ENCODE measurements at regions not wholly inside any gene's neighbourhood (a gene's known extent, or its start where the extent isn't known, plus 50 kb on each side); places are given as distances from the start of the nearest gene placed in this dataset.
"Not testable (repeated sequence)": the region's sequence is repeated elsewhere in the genome, so short reads cannot be mapped to it uniquely, and the experiment has no call there.

DNA sequence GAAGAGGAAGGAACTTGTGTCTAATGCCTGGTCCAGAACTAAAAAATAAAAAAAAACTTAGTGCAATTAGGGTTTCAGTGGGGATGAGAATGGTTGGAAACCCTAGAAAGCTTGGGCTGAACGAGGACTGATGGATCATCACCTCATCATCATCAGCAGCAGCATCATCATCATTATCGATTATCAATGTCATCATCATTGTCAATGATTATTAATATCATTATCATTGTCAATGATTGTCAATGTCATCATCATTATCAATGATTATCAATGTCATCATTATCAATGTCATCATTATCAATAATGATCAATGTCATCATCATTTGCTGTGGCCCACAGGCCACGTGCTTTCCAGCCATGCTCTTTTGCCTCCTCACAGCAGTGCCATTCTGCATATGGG lies 952.0 kb upstream of the ZNF722 start:
- no peak for DNase-seq

DNA sequence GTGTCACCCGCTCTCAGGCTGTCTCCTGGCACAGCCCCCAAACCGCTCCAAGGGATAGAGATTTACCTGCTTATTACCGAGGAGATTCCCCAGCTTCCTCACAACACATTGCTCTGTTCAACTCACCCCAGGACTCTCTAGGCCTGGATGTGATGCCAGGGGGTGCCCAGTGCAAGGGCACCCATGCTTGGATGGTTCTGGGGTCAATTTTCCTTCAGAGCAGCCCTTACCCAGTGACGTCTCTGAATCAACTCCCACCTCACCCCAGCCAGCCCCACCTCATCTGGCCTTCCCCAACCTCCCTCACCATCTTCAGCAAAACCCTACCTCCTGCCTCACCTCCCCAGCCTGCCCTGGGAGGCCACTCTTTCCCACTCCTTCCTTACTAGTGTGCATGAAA lies 951.6 kb upstream of the ZNF722 start:
- no peak for DNase-seq

DNA sequence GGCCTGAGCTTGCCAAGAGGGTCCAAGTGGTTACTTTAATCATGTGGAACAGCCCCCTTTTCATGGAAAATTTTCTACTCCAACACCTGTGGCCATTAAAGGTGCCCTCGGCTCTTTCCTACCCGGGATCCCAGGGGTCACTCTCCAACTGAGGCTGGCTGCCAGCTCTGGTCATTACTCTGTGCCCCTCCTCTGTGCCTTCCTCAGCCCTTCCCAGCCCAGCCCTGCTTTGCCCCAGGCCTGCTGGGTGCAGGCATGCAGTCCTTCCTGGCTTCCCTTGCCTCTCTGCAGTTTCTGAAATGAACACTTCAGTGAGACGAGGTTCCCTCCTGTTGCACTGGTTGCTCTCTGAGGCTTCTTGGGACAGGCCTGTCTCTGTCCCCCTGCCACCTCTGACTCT lies 951.1 kb upstream of the ZNF722 start:
- DNase-seq: no peak

DNA sequence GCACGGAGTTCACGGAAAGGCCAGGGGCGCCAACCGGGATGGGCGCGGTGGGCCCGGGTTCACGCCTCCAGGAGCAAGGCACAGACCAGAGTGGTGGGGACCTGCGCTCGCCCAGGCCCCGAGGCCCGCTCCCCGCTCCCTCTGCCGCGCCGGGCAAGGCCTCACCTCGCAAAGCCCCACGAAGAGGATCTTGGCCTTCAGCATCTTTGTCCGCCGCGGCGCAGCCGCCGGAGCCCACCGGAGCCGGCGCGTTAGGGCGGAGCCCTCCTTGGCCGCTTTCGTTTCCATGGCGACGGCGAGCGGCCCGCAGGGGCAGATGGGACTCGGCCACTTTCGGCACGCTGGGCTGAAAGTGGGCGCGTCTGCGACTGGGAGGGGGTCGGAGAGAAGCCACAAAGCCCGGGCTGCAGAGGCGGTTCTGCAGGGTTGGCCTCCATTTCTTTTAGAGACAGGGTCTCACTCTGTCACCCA lies 944.4 kb upstream of the ZNF722 start:
- DNase-seq: no peak

DNA sequence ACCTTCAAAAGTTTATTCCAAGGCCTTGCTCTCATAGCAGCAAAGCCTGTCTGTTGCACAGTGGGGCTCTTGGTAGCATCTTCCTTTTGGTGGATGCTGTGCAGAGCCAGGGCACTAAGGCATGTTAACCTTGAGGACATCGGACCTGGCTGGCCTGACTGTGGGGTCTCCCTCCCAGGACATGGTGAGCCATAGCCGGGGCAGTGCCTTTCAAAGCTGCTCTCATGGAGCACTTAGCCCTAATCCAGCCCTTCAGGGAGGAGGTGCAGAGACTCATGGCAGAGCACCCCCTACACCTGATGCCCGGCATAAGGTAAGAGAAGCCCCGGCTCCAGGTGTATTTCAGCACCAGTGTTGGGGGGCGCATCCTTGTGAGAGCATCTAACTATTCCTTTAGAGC lies 941.4 kb upstream of the ZNF722 start:
- no peak for DNase-seq

DNA sequence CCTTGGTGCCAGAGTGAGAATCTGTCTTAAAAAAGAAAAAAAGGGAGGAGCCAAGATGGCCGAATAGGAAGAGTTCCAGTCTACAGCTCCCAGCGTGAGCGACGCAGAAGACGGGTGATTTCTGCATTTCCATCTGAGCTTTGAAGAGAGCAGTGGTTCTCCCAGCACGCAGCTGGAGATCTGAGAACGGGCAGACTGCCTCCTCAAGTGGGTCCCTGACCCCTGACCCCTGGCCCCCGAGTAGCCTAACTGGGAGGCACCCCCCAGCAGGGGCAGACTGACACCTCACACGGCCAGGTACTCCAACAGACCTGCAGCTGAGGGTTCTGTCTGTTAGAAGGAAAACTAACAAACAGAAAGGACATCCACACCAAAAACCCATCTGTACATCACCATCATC lies 937.9 kb upstream of the ZNF722 start:
- DNase-seq: not testable (repeated sequence)

DNA sequence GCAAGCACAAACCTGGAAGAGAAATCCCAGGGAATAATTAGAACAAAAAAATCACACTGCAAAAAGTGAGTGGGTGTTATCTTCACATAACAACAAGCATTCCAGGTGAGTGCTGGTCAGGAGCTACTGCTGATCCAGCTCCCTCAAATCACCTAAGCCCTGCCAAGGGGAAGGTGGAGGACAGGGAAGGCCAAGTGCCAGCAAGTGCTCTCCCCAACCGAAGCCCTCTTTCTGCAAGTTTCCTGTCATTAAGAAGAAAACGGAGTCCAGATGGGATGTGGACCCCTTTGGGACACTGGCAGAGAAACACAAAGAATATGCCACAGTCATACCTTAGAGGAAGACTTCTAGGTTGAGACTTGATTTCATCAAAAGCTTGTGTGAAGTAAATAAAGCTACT lies 933.0 kb upstream of the ZNF722 start:
- DNase-seq: no peak

DNA sequence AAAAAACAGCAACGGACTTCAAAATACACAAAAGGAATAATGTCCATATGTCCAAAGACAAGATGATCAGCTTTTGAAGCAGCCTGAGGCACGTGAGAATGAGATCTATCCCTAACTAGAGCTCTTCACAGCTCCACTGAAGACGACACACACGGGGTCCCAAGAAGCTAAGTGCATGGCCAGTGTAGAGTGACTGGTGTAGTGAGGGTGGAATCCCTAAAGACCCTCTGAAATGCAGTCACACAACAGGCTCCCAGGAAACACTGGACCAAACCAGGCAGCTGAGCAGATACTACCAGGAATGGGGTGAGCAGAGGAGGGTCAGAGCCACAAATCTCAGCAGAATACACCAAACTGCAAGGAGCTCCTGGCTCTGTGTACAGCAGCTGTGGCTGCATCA lies 932.4 kb upstream of the ZNF722 start:
- not testable (repeated sequence) for DNase-seq

DNA sequence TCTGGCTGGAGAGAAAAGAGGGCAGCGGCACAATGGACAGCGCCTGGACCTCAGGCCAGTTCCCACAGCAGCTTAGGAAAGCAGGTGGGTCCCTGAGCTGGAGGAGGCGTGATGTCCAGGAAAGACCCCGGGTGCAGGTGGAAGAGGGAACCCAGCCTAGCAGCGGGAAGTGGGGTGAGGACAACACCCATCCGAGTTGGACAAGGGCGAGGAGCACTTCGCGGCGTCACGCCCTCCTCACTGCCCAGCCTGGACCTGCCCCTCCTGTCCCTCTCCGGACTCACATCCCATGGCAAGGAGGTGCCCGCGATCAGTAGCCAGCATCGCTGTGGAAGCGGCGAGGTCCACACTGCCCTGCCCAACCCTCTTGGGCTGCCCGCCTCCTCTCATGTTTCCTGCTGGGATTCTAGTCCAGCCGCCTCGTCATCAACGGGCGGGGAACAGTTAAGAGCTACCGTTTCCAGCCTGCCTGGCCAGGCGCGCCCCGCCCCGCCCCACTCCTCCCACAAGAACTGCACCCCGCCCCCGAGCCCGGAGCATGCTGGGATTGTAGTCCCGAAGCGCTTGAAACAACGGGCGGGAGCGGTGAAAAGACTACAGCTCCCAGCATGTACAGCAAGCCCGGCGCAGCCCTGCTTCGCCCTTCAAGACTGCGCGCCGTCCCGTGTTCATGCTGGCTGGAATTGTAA lies 930.6 kb upstream of the ZNF722 start:
- DNase-seq: no peak

DNA sequence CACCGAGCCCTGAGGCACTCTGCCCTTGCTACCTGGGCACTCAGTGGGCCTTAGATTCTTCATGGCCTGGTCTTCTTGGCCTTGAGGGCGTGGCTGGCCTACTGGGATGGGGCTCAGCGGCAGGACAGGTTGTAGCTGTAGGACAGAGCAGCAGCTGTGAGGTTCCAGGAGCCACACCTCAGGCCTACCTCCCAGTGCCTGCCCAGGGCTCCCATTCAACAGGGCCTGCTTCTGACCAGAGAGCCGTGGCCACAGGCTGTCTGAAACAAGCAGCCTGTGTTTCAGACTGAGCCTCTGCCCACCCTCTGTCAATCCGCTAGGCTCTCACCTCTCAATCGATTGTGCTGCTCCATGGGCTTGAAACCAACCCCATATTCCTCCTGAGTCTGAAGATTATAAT lies 928.0 kb upstream of the ZNF722 start:
- no peak for DNase-seq

DNA sequence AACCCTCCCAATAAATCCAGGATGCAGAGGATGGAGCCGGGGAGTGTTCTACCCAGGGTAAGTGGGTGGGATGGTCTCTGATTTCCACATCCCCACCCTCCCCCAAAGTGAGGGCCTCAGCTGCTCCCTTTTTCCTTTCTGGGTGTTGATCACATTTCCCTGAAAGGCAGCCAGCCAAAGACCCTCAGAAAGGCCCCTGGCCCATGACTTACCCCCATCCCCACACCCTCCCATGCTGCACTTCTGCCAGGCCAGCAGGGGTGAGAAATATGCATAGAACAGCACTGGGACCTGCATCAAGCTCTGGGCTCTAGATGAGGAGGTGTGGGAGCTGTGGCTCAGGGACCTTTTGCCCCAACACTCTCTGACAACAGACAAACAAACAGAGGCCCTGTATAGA lies 927.3 kb upstream of the ZNF722 start:
- DNase-seq: no peak

DNA sequence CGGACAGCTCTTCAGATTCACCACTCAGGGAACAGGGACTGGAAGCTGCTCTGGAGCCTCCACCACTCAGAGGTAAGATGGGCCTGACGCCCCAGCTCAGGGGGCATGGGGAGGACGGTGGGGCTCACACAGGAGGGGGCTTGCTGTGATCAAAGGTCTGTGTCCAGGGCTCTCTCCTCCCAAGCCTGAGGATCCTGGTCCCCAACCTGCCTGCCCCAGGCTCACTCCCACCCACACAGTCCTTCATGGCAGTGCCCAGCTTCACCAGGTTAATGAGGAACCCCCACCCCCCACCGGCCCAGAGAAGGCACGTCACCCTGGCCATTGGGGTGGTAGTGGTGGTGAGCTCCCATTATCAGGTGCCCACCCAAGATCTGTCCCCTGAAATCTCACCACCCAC lies 926.7 kb upstream of the ZNF722 start:
- no peak for DNase-seq

DNA sequence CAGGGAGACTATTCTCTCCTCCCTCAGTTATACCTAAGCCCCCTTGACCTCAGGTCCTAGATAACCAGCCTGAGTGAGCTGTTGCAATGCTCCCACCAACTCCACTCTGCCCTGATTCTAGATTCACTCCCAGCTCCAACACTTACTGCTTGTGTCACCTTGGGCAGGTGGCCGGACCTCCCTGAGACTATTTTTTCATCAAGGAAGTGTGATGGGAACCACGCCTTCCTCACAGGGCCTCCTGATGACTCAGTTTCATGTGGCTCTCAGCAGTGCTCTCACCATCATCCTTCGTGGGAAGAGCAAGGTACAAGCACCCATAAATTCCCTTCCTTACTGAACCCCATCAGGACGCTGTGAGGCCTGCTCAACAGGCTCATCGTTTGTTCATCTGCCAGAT lies 925.8 kb upstream of the ZNF722 start:
- DNase-seq: no peak

DNA sequence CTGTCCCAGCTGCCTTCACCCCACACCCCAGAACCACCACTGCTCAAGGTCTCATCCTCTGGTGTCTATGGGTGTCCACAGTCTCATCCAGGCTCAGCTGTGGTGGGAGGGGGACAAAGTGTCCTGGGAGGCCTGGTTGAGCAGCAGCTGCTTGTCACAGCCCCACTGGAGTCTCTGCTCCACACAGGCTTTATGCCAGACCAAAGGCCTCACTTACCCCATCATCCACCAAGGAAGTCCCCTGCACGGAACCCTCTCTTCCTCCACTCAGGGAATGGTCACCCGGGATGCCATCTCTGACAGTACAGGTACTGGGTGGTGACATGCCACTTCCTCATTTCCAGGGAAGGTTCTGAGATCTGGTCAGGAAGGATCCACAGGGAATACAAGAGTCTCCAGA lies 925.4 kb upstream of the ZNF722 start:
- DNase-seq: no peak

DNA sequence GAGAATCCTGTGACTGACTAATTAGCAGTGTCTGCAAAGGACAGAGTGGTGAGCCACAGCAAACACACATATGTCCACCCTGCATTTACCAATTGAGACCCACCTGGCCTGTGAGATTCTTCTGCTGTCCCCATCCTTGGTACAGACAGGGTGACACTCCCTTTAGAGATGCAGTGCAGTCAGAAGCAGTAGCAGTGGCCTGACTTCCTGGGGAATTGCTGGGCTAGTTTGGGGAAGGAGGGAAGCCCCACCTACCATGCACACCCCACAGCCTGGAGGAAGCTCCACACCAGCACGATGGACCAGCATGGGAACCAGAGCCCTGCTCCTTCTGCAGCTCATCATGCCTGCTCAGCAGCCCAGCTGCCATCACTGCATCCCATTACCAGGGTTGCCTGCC lies 924.9 kb upstream of the ZNF722 start:
- DNase-seq: no peak

DNA sequence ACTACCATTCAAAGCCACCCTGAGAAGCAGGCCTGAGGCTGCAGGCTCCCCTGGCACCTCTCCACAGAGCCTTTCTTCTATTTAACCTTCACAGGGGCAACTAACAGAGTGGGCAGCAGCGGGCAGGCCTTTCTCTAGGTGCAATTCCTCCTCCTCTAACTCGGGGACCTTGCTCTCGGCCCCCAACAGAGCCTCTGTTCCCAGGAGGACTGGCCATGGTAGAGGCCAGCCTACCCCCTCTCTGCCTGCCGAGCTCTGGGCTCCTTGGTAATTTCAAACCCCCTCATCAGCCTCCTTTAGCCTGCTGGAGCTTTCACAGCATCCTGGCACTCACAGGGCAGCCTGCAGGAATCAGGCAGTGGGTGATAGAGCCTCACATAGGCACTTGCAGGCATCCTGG lies 920.8 kb upstream of the ZNF722 start:
- no peak for DNase-seq

DNA sequence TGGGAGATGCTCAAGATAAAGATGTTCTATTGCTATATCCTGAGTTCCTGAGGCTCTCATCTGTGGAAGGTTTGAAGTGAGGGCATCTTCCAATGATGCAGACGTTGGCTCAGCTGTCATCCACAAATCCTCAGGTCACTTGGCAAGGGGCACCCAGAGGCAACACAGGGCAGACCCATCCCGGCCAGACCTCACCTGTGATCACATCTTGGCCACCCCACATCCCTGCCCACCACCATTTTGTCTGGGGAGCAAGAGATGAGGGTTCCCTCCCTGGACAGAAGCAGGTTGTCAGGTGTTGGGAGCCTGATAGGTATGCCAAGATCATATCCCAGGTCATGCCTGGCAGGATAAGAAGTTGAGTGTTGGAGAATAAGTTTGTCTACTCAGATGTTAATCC lies 918.2 kb upstream of the ZNF722 start:
- no peak for DNase-seq

DNA sequence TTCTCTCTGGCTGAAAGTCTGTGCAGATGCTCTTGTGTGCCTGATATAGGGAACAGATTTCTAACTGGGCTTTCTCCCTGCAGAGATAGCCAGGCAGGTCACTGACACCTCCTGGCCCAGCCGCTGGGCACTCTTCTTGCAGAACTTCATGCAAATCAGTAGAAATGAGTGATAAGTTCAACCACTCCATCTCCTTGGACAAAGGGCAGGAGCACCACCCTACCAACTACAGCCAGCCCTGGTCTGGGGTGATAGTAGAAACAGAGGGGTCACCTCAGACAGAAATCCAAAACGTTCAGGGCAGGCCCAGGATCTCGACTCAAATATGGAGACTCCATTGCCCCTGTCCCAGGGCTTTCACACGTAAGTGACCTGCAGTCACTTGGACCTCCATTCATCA lies 917.8 kb upstream of the ZNF722 start:
- no peak for DNase-seq

DNA sequence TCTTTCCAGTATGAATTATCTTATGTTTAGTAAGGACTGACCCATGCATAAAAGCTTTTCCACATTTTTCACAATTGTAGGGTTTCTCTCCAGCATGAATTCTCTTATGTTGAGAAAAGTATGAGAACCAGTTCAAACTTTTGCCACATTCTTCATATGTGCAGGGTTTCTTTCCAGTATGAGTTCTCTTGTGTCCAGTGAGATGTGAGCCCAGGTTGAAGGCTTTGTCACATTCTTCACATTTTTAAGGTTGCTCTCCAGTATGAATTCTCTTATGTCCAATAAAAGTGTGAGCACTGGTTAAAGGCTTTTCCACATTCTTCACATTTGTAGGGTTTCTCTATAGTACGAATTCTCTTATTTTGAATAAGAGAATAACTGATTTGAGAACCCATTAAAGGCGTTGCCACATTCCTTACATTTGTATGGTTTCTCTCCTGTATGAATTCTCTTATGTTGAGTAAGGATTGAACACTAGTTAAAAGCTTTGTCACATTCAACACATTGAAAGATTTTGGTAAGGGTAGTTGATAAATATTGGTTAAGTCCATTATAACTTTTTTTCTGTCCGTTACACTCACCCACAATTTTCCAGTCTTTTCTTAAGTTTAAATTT lies 911.0 kb upstream of the ZNF722 start:
- no peak for DNase-seq

DNA sequence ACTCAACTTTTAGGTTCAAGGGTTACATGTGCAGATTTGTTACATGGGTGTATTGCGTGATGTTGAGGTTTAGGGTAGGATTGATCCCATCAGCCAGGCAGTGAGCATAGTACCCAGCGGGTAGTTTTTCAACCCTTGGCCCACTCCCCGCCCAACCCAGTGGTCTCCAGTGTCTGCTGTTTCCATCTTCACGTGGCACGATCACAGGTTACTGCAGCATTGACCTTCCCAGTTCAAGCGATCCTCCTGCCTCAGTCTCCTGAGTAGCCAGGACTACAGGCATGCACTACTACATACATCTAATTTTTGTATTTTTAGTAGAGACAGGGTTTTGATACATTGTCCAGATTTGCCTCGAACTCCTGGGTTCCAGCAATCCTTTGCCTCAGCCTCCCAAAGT lies 905.7 kb upstream of the ZNF722 start:
- DNase-seq: no peak

DNA sequence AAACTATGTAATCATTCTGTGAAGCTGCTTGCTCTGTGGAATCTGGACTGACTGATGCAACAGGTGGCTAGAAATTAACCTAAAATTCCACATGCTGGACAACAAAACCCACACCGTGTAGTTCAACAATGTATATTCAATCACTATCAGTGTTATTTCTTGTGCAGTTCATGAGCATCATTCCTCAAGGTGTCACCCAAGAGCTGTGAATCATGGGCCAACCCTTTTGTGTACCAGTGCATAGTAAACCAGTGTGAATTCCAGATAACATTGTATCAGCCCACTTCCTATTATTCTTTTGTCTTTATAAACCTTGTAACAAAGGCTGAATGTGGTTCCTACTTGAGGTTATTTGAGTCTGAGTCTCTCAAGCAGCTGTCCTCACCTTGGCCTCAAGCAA lies 905.2 kb upstream of the ZNF722 start:
- DNase-seq: no peak

DNA sequence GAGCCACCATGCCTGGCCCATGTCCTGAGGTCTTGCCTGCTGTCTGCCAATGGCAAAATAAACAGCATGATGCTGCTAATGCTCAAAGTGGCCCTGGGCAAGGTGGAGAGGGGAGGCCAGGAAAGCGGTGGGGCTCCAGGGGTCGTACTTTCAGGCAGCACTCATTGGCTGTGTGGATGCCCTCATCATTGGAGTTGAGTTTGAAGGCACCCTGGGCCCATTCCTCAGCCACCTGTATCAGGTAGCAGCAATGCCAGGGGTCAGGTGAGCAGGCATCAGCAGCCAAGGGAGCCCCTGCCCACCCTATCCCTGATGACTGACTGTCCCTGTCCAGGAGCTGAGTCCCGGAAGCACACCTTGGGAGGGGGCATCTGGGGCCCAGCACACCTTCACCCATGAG lies 902.5 kb upstream of the ZNF722 start:
- DNase-seq: no peak

DNA sequence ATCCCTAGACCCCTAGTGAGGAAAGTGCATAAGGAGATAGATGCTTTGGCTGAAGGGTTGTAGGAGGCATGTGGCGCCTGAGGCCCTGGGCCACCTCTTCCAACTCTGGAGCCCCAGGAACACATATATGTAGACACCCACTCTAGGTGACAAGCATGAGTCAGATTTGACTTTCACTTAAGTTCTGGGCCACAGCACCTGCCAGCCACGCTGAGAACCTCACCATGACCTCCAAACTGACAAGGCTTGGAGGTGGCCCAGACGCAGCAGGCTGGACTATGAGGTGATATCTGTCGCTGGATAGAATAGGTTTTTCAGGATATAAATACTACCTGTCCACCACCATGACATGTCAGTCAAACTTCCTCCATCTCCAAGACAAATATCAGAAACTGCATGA lies 894.0 kb upstream of the ZNF722 start:
- DNase-seq: no peak

DNA sequence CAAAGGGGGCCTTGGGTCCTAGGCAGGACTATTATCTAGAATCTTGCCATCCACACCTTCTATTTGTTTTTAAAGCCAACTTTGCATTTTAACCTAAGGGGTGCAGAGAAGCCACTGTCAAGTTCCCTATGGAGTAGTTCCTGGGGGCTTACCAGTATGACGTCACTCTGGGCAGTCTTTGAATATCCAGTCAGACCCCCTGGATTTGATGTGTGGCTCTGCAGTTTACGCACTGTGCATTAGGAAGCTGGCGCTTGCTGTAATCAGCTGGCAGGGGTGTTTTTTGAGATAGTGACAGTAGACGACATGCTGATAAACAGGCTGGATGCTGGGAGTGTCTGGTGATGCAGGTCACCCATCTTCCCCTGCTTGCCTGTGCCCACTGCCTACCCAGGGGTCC lies 892.7 kb upstream of the ZNF722 start:
- no peak for DNase-seq

Measured in AML-193 (cell line).